HG03442 (cell line): ENCODE measurements at regions not wholly inside any gene's neighbourhood (a gene's known extent, or its start where the extent isn't known, plus 50 kb on each side); places are given as distances from the start of the nearest gene placed in this dataset.
"Not testable (repeated sequence)": the region's sequence is repeated elsewhere in the genome, so short reads cannot be mapped to it uniquely, and the experiment has no call there.

Experiments used
- ATAC-seq: cut with Tn5 transposase; IDR thresholded peaks from one replicate; pipeline ENCODE4 v1.9.1; 2021; ENCODE audit warnings: mild to moderate bottlenecking, moderate library complexity; ENCODE audit not compliant: unreplicated experiment

- ATAC-seq = no peak
These were observed 63.3 kb downstream of the POU4F1 start for GRCh38 chr13:78540058-78540457.

GRCh38 chr13:78526044-78526443 lies 77.3 kb downstream of the POU4F1 start:
- not testable (repeated sequence) for ATAC-seq

DNA sequence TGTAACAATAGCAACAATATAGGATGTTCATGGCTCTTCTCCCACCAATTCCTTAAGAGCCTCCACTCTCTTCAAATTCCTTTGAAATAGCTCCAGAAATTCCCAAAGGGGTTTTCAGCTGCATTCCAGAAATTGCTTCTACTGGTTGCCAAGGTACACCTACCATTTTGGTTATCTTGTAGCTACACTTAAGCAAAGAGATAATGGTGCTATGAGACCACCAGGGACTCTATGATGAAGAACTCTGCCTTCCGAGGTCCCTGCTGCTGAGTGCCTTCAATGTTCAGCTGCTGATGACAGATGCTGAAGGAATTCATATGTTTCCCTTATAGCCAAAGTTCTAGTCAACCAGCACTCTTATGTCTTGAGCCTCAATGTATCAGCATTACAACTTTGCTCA lies 78.4 kb downstream of the POU4F1 start:
- ATAC-seq = no peak

DNA sequence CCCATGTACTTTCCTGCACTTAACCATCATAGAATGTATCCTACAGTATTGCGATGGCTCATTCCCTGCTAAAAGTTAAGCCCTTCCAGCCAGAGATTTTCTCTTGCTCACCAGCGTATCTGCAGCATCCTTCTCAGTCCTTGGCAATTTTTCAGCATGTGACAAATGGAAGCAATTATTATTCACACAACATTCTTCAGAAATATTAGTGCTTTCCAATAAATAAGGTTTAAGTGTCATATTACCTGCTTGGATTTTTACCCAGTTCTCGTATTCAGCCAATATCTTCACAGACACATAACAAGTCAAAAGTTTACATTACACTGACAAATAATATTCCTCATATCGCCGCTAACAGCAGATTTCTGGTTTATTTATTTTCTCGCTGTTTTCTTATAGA lies 82.3 kb downstream of the POU4F1 start:
- no peak for ATAC-seq

- ATAC-seq = no peak
These were observed 82.9 kb downstream of the POU4F1 start for GRCh38 chr13:78520425-78520824.

DNA sequence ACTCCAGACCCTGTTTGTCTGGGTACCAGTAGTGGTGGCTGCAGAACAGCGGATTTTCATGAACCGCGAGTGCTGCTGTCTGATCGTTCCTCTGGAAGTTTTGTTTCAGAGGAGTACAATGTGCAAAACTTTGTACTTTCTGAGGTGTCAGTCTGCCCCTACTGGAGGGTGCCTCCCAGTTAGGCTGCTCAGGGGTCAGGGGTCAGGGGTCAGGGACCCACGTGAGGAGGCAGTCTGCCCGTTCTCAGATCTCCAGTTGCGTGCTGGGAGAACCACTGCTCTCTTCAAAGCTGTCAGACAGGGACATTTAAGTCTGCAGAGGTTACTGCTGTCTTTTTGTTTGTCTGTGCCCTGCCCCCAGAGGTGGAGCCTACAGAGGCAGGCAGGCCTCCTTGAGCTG lies 84.9 kb downstream of the POU4F1 start:
- not testable (repeated sequence) for ATAC-seq

DNA sequence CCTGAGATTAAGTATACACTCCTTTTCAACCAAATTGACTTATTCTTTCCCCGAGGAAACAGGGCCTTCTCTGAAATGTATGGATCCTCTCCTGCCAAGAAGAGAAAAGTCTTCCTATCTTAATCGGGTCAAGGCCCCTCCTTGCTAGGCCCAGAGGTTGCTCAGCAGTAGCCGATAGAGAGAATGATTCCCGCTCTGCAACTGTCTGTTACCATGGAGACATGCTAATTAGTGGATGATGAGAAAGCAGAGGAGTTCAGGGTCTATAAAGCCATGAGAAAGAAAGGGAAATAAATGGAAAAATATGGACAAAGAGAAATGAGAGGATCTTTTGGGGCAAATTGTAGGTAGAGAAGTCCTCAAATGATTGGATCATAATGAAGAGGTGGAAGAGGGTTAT lies 103.5 kb downstream of the POU4F1 start:
- ATAC-seq = no peak

GRCh38 chr13:78497702-78498355 lies 105.5 kb downstream of the POU4F1 start:
- ATAC-seq = no peak

GRCh38 chr13:78491978-78492377 lies 111.4 kb downstream of the POU4F1 start:
- no peak for ATAC-seq

DNA sequence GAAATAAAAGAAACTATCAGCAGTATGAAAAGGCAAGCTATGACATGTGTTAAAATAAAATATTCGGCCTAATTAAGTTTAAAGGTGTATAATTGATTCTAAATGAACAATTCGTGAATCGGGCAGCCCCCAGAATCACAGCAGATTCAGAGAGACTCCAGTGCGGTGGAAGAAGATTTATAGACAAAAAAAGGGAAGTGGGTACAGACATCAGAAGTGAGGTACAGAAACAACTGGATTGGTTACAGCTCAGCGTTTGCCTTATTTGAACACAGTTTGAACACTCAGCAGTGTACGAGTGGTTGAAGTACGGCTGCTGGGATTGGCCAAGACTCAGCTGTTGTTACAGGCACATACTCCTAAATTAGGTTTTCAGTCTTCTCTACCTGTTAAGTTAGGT lies 113.1 kb downstream of the POU4F1 start:
- ATAC-seq = not testable (repeated sequence)

DNA sequence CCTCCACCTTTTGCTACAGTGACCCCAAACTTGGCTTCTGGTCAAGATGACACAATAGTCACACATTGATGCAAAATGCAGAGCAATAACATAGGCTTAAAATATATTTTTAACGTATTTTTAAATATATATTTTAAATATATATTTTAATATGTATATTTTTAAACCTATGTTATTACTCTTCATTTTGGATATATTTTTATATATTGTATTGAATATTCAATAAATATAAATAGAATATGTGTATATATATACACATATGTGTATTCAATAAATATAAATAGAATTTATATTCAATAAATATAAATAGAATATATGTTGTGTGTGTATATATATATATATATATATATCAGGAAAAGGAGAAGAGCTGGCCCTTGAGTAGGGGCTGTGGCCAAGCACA lies 115.6 kb downstream of the POU4F1 start:
- ATAC-seq = no peak

DNA sequence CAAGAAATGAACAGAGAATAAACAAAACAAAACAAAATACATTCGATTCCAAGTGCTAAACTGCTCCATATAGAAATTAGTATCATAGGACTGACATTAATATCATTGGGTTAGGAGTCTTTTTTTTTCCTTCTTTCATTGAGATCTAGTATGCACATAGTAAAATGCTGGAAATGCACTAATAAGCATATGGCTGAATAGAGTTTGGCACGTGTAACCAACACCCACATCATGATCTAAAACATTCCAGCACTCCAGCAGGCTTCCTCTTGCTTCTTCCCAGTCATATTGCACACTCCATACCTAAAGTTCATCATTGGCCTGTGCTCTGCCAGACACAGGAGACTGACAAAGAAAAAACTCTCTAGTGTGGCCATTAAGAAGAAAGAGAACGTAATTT lies 117.5 kb downstream of the POU4F1 start:
- ATAC-seq = no peak

GRCh38 chr13:78478183-78478582 lies 125.2 kb downstream of the POU4F1 start:
- no peak for ATAC-seq

GRCh38 chr13:78476910-78477309 lies 126.4 kb downstream of the POU4F1 start:
- ATAC-seq = no peak

DNA sequence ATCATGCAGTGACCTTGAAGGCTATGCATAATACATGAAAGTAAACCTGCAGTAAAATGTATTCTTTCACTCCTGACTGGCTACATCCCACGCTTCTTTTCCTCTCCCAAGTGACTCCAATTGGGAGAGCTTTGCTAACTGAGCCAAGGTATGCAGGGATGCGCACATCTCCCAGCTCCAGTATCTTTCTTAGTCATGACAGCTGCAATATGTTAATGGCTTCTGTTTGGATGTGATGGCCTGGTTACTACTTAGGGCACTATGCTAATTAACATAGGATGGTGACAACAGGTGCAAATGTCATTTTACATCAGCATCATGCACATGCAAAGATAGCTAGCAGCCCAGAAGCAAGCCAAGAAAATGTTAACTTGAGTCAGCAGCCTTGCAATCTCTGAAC lies 134.7 kb downstream of the POU4F1 start:
- ATAC-seq = no peak

GRCh38 chr13:78465250-78465649 lies 138.1 kb downstream of the POU4F1 start:
- no peak for ATAC-seq

DNA sequence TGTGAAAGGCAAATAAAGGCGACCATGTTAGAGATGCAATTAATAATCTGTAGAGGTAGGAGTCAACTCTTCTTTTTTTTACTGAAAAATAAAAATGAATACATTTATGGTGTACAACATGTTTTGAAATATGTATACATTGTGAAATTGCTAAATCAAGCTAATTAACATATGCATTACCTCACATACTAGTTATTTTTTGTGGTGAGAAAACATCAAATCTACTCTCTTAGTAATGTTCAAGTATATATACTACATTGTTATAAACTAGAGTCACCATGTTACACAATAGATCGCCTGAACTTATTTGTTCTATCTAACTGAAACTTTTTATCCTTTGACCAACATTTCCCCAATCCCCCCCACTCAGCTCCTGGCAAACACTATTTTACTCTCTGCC lies 143.2 kb downstream of the POU4F1 start:
- ATAC-seq = no peak

- ATAC-seq = no peak
These were observed 159.5 kb downstream of the POU4F1 start for GRCh38 chr13:78443839-78444238.

DNA sequence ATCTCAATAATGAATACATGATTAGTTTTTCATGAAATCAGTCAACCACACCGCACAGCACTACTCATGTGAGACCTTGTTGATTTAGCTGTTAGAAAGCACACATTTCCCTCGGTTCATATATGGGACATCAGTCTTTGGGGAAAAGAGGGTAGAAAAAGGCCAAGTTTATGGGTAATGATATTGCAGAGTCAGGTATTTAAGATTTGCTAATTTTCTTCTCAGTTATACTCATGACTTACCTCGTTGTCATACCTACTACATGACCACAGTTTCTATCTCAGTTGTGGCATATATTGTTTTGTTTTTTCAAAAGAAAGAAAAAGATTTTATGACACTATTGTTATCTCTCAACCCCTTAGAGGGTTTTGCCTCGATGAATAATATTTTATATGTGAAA lies 165.6 kb downstream of the POU4F1 start:
- no peak for ATAC-seq

- no peak for ATAC-seq
These were observed 167.0 kb downstream of the POU4F1 start for GRCh38 chr13:78436311-78436710.

GRCh38 chr13:78431328-78431727 lies 172.0 kb downstream of the POU4F1 start:
- no peak for ATAC-seq

GRCh38 chr13:78430811-78431210 lies 172.5 kb downstream of the POU4F1 start:
- ATAC-seq = no peak

DNA sequence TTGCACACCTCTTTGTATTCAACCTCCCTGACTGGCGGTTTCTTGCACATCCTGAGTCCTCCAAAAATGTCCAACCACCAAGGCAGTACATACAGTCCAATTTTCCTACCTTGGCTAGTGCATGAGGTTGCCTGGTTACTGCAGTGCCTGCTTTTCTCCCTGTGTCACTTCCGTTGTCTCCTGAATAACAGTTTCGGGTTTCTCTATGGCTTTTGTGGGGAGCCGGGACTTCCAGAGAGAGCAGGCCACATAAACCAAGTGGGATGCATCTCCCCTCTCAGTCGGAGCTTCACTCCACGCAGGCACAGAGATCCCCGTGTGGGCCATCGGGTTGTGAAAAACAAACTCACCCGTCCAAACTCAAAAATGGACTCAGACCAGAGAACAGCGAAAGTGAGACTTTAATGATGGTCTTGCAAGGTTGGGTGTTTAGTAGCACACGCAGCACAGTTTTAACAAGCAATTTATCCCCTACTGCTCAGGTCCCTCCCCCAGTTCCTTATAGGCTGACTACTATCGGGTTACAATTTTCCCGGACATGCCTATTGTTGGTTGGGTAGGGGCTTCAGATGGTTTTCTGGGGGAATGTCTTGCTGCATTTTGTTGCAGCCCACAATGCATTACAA lies 173.1 kb downstream of the POU4F1 start:
- ATAC-seq = no peak
